Retinal pigment epithelial cell (primary cell): ENCODE measurements at regions not wholly inside any gene's neighbourhood (a gene's known extent, or its start where the extent isn't known, plus 50 kb on each side); places are given as distances from the start of the nearest gene placed in this dataset.

Experiments used
- DNase-seq: peaks from one replicate; pipeline ENCODE4 v3.0.0-alpha.2; 2010; ENCODE audit warnings: low read depth
- H3K4me3 ChIP-seq: 2 replicates; pipeline ENCODE4 v1.5.1; 2011; ENCODE audit warnings: mild to moderate bottlenecking, low read length, control low read depth, moderate library complexity
- CTCF ChIP-seq: conservative IDR thresholded peaks from 2 replicates; pipeline ENCODE4 v1.5.1; 2011; ENCODE audit warnings: low read depth, low read length, control low read depth, inconsistent platforms

- no peak overlapping the region for H3K4me3 ChIP-seq
- no peak for DNase-seq
- TF ChIP-seq CTCF, result no peak
Measured at GRCh38 chr22:48591286-48592065, 1236.2 kb downstream of the BRD1 start.

GRCh38 chr22:48589901-48590300, 1237.8 kb downstream of the BRD1 start:
- no peak for TF ChIP-seq CTCF
- no peak for DNase-seq
- H3K4me3 ChIP-seq, result no peak overlapping the region

GRCh38 chr22:48588878-48589450, 1238.7 kb downstream of the BRD1 start:
- no peak overlapping the region for H3K4me3 ChIP-seq
- no peak for TF ChIP-seq CTCF
- DNase-seq, result no peak

DNA sequence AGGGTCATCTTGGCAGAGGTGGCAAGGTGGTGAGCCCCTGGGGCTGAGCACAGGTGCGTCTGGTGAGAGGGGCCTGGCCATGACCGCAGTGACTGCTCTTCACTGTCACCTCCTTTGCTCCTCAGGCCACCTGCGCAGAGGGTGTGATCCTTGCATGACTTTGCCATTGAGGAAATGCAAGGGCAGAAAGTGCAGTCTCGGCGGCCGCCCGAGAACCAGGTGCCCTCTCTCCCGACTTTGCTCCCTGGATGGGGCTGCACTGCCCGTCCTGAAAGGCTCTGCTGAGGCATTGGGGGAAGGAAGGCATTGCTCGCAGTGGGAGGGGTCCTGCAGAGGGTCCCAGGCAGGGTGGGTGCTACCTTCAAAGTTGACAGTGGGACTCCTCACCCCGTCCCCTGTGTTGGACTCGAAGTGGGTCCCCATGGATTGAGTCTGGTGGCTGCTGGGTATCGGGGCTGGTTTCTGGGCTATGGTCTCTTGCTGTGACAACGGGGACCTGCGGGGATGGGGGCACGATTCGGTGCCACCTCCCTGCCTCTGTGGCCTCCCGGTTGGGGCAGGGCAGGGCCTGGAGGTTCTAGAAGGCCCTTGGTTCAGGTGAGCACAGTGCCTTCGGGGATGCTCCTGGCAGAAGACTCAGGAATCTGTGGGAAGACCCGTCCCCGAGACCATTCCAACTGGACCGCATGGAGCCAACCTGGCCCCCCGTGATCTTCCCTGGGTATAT, 1239.4 kb downstream of the BRD1 start:
- DNase-seq, result no peak
- no peak for TF ChIP-seq CTCF
- no peak overlapping the region for H3K4me3 ChIP-seq

GRCh38 chr22:48587236-48587865, 1240.3 kb downstream of the BRD1 start:
- H3K4me3 ChIP-seq, result no peak overlapping the region
- DNase-seq, result no peak
- no peak for TF ChIP-seq CTCF

DNA sequence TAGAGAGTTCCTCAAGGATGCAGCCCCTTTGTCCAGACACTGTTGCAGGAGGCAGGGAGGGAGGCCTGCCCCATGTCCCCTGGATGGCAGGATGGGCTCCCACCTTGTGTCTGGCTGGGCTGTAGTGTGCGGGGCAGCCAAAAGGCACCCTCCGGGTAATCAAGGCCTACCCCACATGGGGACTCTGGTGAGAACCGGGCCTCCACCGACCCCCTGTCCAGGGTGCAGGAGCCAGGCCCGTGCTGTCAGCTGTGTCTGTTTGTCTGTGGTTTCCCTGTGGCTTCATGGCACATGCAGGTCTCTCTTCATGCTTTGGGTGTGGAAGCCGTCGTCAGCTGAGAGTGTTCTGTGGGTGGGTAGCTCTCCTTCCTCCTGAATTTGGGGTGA, 1240.9 kb downstream of the BRD1 start:
- DNase-seq, result no peak
- TF ChIP-seq CTCF, result no peak

More for the DNA sequence above, 1240.9 kb downstream of the BRD1 start:
- H3K4me3 ChIP-seq, result no peak overlapping the region
